Stimulated activated CD8-positive, alpha-beta memory T cell treated with anti-CD3 and anti-CD28 coated beads, Interleukin-12 subunit alpha, Interleukin-12 subunit beta, amount 100 ng/mL, for 1 hour (primary cell): ENCODE measurements at regions not wholly inside any gene's neighbourhood (a gene's known extent, or its start where the extent isn't known, plus 50 kb on each side); places are given as distances from the start of the nearest gene placed in this dataset.

Experiments used
- DNase-seq: peaks from one replicate; pipeline ENCODE4 v3.0.0-alpha.2; 2020; ENCODE audit warnings: low read depth

GRCh38 chr1:181327796-181328195, 155.5 kb upstream of the CACNA1E start:
- DNase-seq = no peak

GRCh38 chr1:181334724-181335123, 148.6 kb upstream of the CACNA1E start:
- no peak for DNase-seq

GRCh38 chr1:181335631-181336030, 147.7 kb upstream of the CACNA1E start:
- DNase-seq = no peak

GRCh38 chr1:181341026-181341632, 142.2 kb upstream of the CACNA1E start:
- DNase-seq = no peak

- no peak for DNase-seq
Observed at GRCh38 chr1:181344091-181344490, 139.2 kb upstream of the CACNA1E start.

GRCh38 chr1:181345146-181345545, 138.2 kb upstream of the CACNA1E start:
- DNase-seq = no peak

- no peak for DNase-seq
Observed at GRCh38 chr1:181347495-181348390, 135.6 kb upstream of the CACNA1E start.

GRCh38 chr1:181349512-181349911, 133.8 kb upstream of the CACNA1E start:
- no peak for DNase-seq

GRCh38 chr1:181350131-181350530, 133.2 kb upstream of the CACNA1E start:
- no peak for DNase-seq

- no peak for DNase-seq
Observed at GRCh38 chr1:181351740-181352139, 131.6 kb upstream of the CACNA1E start.

GRCh38 chr1:181352695-181353094, 130.6 kb upstream of the CACNA1E start:
- no peak for DNase-seq

- DNase-seq = no peak
Observed at GRCh38 chr1:181353526-181353925, 129.8 kb upstream of the CACNA1E start.

- no peak for DNase-seq
Observed at GRCh38 chr1:181354865-181355264, 128.5 kb upstream of the CACNA1E start.

GRCh38 chr1:181356505-181357340, 126.6 kb upstream of the CACNA1E start:
- DNase-seq = no peak

- no peak for DNase-seq
Observed at GRCh38 chr1:181359012-181359411, 124.3 kb upstream of the CACNA1E start.

- DNase-seq = no peak
Observed at GRCh38 chr1:181364801-181365200, 118.5 kb upstream of the CACNA1E start.

- DNase-seq = no peak
Observed at GRCh38 chr1:181366910-181367309, 116.4 kb upstream of the CACNA1E start.

- DNase-seq = no peak
Observed at GRCh38 chr1:181369416-181369815, 113.9 kb upstream of the CACNA1E start.

- no peak for DNase-seq
Observed at GRCh38 chr1:181383695-181384094, 99.6 kb upstream of the CACNA1E start.

- DNase-seq = no peak
Observed at GRCh38 chr1:181386340-181386739, 97.0 kb upstream of the CACNA1E start.

GRCh38 chr1:181386951-181387350, 96.4 kb upstream of the CACNA1E start:
- no peak for DNase-seq

- DNase-seq = no peak
Observed at GRCh38 chr1:181387702-181388101, 95.6 kb upstream of the CACNA1E start.
